ENCODE measurements at regions not wholly inside any gene's neighbourhood (a gene's known extent, or its start where the extent isn't known, plus 50 kb on each side); places are given as distances from the start of the nearest gene placed in this dataset.

DNA sequence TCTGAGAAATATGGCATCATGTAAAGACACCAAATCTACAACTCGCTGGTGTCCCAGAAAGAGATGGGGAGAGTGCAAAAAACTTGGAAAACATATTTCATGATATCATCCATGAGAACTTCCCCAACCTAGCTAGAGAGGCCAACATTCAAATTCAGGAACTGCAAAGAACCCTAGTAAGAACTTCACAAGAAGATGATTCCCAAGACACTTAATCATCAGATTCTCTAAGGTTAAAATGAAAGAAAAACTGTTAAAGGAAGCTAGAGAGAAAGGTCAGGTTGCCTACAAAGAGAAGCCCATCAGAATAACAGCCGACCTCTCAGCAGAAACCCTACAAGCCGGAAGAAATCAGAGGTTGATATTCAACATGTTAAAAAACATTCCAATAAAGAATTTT lies 95.5 kb upstream of the PRLR start:
- TF ChIP-seq RAD21 (IDR thresholded peaks at IDR 0.05; ENCODE audit: low read length) (no peak), CEBPB (IDR thresholded peaks at IDR 0.05; ENCODE audit: low read depth, low read length) (no peak), RCOR1 (IDR thresholded peaks at IDR 0.05; ENCODE audit: insufficient replicate concordance, low read length) (no peak), POLR2A (IDR thresholded peaks at IDR 0.05; ENCODE audit: low read depth, low read length) (no peak), SMC3 (IDR thresholded peaks at IDR 0.05; ENCODE audit: low read depth, low read length) (no peak)
- TF ChIP-seq, protein P1, sequence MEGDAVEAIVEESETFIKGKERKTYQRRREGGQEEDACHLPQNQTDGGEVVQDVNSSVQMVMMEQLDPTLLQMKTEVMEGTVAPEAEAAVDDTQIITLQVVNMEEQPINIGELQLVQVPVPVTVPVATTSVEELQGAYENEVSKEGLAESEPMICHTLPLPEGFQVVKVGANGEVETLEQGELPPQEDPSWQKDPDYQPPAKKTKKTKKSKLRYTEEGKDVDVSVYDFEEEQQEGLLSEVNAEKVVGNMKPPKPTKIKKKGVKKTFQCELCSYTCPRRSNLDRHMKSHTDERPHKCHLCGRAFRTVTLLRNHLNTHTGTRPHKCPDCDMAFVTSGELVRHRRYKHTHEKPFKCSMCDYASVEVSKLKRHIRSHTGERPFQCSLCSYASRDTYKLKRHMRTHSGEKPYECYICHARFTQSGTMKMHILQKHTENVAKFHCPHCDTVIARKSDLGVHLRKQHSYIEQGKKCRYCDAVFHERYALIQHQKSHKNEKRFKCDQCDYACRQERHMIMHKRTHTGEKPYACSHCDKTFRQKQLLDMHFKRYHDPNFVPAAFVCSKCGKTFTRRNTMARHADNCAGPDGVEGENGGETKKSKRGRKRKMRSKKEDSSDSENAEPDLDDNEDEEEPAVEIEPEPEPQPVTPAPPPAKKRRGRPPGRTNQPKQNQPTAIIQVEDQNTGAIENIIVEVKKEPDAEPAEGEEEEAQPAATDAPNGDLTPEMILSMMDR (conservative IDR thresholded peaks at IDR 0.05; ENCODE audit: low read depth, low read length) = no peak
- TF ChIP-seq, protein P2, sequence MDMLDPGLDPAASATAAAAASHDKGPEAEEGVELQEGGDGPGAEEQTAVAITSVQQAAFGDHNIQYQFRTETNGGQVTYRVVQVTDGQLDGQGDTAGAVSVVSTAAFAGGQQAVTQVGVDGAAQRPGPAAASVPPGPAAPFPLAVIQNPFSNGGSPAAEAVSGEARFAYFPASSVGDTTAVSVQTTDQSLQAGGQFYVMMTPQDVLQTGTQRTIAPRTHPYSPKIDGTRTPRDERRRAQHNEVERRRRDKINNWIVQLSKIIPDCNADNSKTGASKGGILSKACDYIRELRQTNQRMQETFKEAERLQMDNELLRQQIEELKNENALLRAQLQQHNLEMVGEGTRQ (IDR thresholded peaks at IDR 0.05; ENCODE audit: low read depth, low read length) = no peak

Measured in IMR-90 (cell line).